ENCODE measurements at regions not wholly inside any gene's neighbourhood (a gene's known extent, or its start where the extent isn't known, plus 50 kb on each side); places are given as distances from the start of the nearest gene placed in this dataset.

- Histone ChIP-seq H3K27ac (ENCODE audit: low read depth, low read length) (no peak overlapping the region), H3K4me1 (ENCODE audit: control insufficient read depth, insufficient read depth, low read length) (no peaks in the 10 kb centered on the region), H3K9ac (ENCODE audit: low read length) (no peak overlapping the region), H3K9me3 (ENCODE audit: control insufficient read depth, insufficient read depth, low read depth, low read length) (peaks cover 4% of the 10 kb centered on the region; the same call in 1 of the 2 replicates), H3K27me3 (ENCODE audit: control insufficient read depth, insufficient read depth, low read length) (no peaks in the 10 kb centered on the region), H3K36me3 (ENCODE audit: control insufficient read depth, insufficient read depth, low read length) (no peaks in the 10 kb centered on the region), H3K4me3 (ENCODE audit: low read depth, low read length) (no peak overlapping the region)
Observed at GRCh38 chr3:106232956-106233355, 364.1 kb upstream of the CBLB start.

- Histone ChIP-seq H3K27ac (ENCODE audit: low read depth, low read length) (no peak overlapping the region), H3K9me3 (ENCODE audit: control insufficient read depth, insufficient read depth, low read depth, low read length) (peaks cover 4% of the 10 kb centered on the region; the same call in 1 of the 2 replicates), H3K36me3 (ENCODE audit: control insufficient read depth, insufficient read depth, low read length) (no peaks in the 10 kb centered on the region), H3K9ac (ENCODE audit: low read length) (no peak overlapping the region), H3K27me3 (ENCODE audit: control insufficient read depth, insufficient read depth, low read length) (no peaks in the 10 kb centered on the region), H3K4me1 (ENCODE audit: control insufficient read depth, insufficient read depth, low read length) (no peaks in the 10 kb centered on the region), H3K4me3 (ENCODE audit: low read depth, low read length) (no peak overlapping the region)
Observed at GRCh38 chr3:106239195-106239697, 370.4 kb upstream of the CBLB start.

DNA sequence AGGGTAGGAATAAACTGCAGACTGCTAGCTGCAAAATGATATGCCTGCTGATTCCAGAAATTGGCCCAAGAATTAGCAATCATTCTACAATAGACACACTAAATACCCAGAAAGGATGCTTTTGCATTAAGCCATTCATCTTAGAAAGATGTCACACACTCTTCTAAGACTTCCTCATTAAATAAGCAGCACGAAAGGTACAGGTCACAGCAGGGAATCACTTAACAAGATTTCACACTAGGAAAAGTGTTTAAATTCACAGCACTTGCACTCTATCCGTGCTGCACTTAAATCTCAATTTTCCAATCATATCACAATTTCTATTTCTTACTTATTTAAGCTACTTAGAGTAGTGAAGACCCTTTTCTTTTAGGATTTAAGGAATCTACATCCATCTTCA is 372.8 kb upstream of the CBLB start:
- H3K36me3 ChIP-seq (ENCODE audit: control insufficient read depth, insufficient read depth, low read length), result no peaks in the 10 kb centered on the region
- H3K4me1 ChIP-seq (ENCODE audit: control insufficient read depth, insufficient read depth, low read length), result no peaks in the 10 kb centered on the region
- no peak overlapping the region for H3K27ac ChIP-seq (ENCODE audit: low read depth, low read length)
- H3K27me3 ChIP-seq (ENCODE audit: control insufficient read depth, insufficient read depth, low read length), result no peaks in the 10 kb centered on the region
- no peak overlapping the region for H3K4me3 ChIP-seq (ENCODE audit: low read depth, low read length)
- H3K9me3 ChIP-seq (ENCODE audit: control insufficient read depth, insufficient read depth, low read depth, low read length), result peaks cover 4% of the 10 kb centered on the region; the same call in 1 of the 2 replicates
- H3K9ac ChIP-seq (ENCODE audit: low read length), result no peak overlapping the region

DNA sequence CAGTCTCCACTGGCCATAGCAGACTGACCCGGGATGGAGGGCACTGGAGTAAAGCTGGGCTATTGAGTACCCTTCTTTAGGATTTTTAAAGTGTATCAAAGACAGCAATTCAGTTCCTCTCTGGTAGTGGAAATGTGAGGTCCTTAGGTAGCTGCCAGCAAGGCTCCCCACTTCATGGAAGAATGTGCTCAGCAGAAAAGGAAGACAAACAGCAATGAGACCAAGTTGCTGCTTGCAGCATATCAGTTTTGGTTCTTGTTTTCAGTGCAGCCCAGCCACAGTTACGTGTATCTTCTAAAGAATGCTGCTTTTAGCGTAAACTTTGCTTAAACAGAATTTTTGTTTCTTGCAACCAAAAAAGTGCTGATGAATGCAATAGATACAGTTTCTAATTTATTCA is 374.0 kb upstream of the CBLB start:
- Histone ChIP-seq H3K4me1 (ENCODE audit: control insufficient read depth, insufficient read depth, low read length) (no peaks in the 10 kb centered on the region), H3K27ac (ENCODE audit: low read depth, low read length) (no peak overlapping the region), H3K9ac (ENCODE audit: low read length) (no peak overlapping the region), H3K27me3 (ENCODE audit: control insufficient read depth, insufficient read depth, low read length) (no peaks in the 10 kb centered on the region), H3K36me3 (ENCODE audit: control insufficient read depth, insufficient read depth, low read length) (no peaks in the 10 kb centered on the region), H3K9me3 (ENCODE audit: control insufficient read depth, insufficient read depth, low read depth, low read length) (no peaks in the 10 kb centered on the region), H3K4me3 (ENCODE audit: low read depth, low read length) (no peak overlapping the region)

GRCh38 chr3:106245400-106245799 is 376.6 kb upstream of the CBLB start:
- Histone ChIP-seq H3K36me3 (ENCODE audit: control insufficient read depth, insufficient read depth, low read length) (no peaks in the 10 kb centered on the region), H3K4me3 (ENCODE audit: low read depth, low read length) (no peak overlapping the region), H3K27me3 (ENCODE audit: control insufficient read depth, insufficient read depth, low read length) (no peaks in the 10 kb centered on the region), H3K27ac (ENCODE audit: low read depth, low read length) (no peak overlapping the region), H3K9ac (ENCODE audit: low read length) (no peak overlapping the region), H3K9me3 (ENCODE audit: control insufficient read depth, insufficient read depth, low read depth, low read length) (no peaks in the 10 kb centered on the region), H3K4me1 (ENCODE audit: control insufficient read depth, insufficient read depth, low read length) (no peaks in the 10 kb centered on the region)

DNA sequence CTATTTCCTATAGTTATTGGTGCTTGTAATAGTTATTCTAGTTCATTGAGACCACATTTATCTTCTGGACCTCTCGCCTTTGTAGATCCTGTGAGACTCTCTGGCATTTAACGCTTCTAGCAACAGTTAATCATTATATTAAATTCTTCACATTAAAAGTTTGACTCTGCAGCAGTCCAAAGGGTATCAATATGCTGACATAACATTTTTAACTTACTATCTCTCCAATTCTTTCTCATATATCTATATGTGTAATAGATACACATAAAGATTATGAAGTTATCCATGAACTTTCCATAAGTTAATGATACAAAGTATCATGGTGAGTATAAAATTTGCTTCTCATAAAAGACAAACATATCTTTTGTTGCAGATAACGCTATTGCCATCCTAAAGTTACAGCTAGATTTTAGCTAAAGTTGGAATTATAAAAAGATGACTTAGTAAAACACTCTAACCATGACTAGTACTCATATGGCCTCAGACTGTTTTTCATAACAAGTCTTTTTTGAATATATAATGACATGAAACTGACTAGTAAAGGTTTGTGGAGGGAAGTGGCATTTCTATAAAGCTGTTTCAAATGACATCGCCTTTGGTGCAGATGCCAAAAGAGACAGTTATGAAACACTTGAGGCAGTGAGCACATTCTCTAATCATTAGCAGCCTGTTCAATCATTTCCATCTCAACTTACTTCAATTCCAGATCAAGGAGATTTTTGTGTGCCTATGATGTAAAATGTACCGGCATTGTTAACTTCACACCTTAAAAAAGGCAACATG is 379.3 kb upstream of the CBLB start:
- Histone ChIP-seq H3K27ac (ENCODE audit: low read depth, low read length) (no peak overlapping the region), H3K4me1 (ENCODE audit: control insufficient read depth, insufficient read depth, low read length) (no peaks in the 10 kb centered on the region), H3K4me3 (ENCODE audit: low read depth, low read length) (no peak overlapping the region), H3K36me3 (ENCODE audit: control insufficient read depth, insufficient read depth, low read length) (no peaks in the 10 kb centered on the region), H3K9me3 (ENCODE audit: control insufficient read depth, insufficient read depth, low read depth, low read length) (peaks cover 12% of the 10 kb centered on the region), H3K27me3 (ENCODE audit: control insufficient read depth, insufficient read depth, low read length) (no peaks in the 10 kb centered on the region), H3K9ac (ENCODE audit: low read length) (no peak overlapping the region)

- H3K4me1 ChIP-seq (ENCODE audit: control insufficient read depth, insufficient read depth, low read length), result no peaks in the 10 kb centered on the region
- no peaks in the 10 kb centered on the region for H3K27me3 ChIP-seq (ENCODE audit: control insufficient read depth, insufficient read depth, low read length)
- H3K9me3 ChIP-seq (ENCODE audit: control insufficient read depth, insufficient read depth, low read depth, low read length), result peaks cover 12% of the 10 kb centered on the region
- no peak overlapping the region for H3K27ac ChIP-seq (ENCODE audit: low read depth, low read length)
- H3K9ac ChIP-seq (ENCODE audit: low read length), result no peak overlapping the region
- no peaks in the 10 kb centered on the region for H3K36me3 ChIP-seq (ENCODE audit: control insufficient read depth, insufficient read depth, low read length)
- H3K4me3 ChIP-seq (ENCODE audit: low read depth, low read length), result no peak overlapping the region
Observed at GRCh38 chr3:106249159-106249558, 380.3 kb upstream of the CBLB start.

DNA sequence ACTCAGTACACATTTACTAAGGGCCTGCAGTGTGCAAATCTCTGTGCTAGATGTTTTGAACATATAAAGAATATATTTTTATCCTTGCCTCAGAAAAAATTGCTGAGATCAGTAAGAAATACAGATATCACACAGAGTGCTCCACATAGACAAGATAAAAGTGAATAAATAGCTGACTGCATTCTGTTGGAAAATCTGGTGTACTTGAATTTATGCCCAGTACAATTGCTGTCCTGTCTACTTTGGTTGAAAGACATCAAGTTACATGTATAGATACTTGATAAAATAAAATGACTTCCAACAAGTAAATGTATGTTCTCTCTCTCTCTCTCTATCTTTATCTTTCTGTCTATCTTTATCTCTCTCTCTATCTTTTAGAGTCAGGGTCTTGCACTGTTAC is 381.2 kb upstream of the CBLB start:
- Histone ChIP-seq H3K9ac (ENCODE audit: low read length) (no peak overlapping the region), H3K27ac (ENCODE audit: low read depth, low read length) (no peak overlapping the region), H3K4me1 (ENCODE audit: control insufficient read depth, insufficient read depth, low read length) (no peaks in the 10 kb centered on the region), H3K4me3 (ENCODE audit: low read depth, low read length) (no peak overlapping the region), H3K36me3 (ENCODE audit: control insufficient read depth, insufficient read depth, low read length) (no peaks in the 10 kb centered on the region), H3K27me3 (ENCODE audit: control insufficient read depth, insufficient read depth, low read length) (no peaks in the 10 kb centered on the region), H3K9me3 (ENCODE audit: control insufficient read depth, insufficient read depth, low read depth, low read length) (peaks cover 12% of the 10 kb centered on the region)

DNA sequence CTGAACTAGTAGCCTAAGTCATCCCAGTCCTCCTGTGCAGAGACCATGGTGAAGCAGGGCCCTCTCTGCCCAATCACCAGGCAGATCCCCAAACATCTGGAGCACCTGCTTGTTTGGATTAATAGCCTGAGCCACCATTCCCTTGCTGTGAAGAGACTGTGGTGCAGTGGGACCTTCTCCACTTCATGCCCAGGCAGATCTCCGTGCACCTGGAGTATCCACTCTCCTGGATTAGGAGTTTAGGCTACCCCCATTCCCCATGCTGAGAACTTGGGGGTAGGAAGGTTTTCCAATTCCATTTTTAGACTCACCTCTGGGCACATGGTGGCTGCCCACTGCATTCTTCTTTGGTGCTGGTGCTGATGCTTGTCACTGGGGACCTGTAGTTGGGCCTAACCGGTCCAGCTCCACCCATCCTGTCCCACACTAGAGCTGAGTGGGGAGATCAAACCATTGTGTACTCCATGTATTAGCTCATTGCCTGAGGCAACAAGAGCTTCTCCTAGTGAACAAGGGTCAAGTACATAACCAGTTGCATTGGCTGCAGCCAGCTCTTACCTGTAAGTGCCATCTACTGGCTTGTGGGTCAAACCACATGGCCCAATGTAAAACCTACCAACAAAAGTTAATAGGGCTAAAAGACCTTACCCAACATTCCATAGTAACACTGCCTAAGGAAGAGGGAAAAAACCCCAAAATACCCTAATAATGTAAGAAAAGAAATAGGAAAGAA is 382.5 kb upstream of the CBLB start:
- H3K4me1 ChIP-seq (ENCODE audit: control insufficient read depth, insufficient read depth, low read length), result no peaks in the 10 kb centered on the region
- H3K9me3 ChIP-seq (ENCODE audit: control insufficient read depth, insufficient read depth, low read depth, low read length), result peaks cover 12% of the 10 kb centered on the region
- H3K27ac ChIP-seq (ENCODE audit: low read depth, low read length), result no peak overlapping the region
- no peaks in the 10 kb centered on the region for H3K36me3 ChIP-seq (ENCODE audit: control insufficient read depth, insufficient read depth, low read length)
- H3K27me3 ChIP-seq (ENCODE audit: control insufficient read depth, insufficient read depth, low read length), result no peaks in the 10 kb centered on the region
- no peak overlapping the region for H3K4me3 ChIP-seq (ENCODE audit: low read depth, low read length)
- no peak overlapping the region for H3K9ac ChIP-seq (ENCODE audit: low read length)

DNA sequence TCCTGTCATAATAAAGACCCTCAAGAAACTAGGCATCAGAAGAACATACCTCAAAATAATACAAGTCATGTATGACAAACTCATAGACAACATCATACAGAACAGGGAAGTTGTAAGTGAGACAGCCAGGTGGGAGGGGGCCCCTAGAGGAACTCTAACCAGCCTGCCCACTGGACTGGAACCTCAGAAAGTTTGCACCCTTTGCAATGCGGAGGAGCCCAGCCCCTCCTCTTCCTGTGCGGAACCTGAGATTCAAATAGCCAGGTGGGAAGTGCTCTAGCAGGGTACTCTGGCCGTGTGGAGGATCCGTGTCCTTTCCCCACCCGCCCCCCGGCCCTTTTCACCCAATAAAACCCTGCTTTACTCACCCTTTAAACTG is 387.0 kb upstream of the CBLB start:
- no peaks in the 10 kb centered on the region for H3K27me3 ChIP-seq (ENCODE audit: control insufficient read depth, insufficient read depth, low read length)
- H3K4me3 ChIP-seq (ENCODE audit: low read depth, low read length), result no peak overlapping the region
- no peaks in the 10 kb centered on the region for H3K4me1 ChIP-seq (ENCODE audit: control insufficient read depth, insufficient read depth, low read length)
- H3K9me3 ChIP-seq (ENCODE audit: control insufficient read depth, insufficient read depth, low read depth, low read length), result peaks cover 12% of the 10 kb centered on the region
- no peak overlapping the region for H3K27ac ChIP-seq (ENCODE audit: low read depth, low read length)
- no peaks in the 10 kb centered on the region for H3K36me3 ChIP-seq (ENCODE audit: control insufficient read depth, insufficient read depth, low read length)
- H3K9ac ChIP-seq (ENCODE audit: low read length), result no peak overlapping the region

DNA sequence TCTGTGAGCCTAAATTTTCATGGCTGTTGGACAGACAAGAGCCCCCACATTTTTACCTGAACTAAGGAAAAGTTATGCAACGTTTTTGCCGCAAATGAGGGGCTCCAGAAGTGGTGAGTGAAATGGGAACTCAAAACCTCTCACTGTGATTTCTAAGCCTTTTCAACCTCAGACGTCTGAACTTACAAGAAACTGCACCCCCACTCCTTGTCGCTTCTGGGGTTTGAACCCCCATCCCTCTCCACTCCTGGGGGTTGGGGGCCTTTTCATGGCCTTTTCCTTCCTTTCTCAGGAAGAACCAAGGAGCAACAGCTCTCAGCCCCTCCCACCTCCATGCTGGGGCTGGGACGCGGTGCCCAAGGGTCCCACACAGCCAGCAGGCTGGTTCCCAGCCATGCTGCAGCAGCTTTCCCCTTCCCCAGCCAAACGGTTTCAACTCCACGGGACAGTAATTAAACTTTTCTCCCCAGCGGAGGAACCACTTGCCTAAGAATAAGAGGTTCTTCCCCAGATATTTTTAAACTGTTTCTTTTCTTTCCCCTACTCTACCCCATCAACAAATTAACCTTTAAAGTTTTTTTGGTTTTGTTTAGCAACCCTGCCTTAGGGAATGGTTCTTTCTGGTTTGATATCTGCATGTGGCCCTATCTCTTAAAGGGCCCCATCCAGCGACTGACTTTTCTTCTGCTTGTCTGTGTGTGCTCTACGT is 387.6 kb upstream of the CBLB start:
- no peak overlapping the region for H3K4me3 ChIP-seq (ENCODE audit: low read depth, low read length)
- no peak overlapping the region for H3K27ac ChIP-seq (ENCODE audit: low read depth, low read length)
- H3K9ac ChIP-seq (ENCODE audit: low read length), result no peak overlapping the region

More for the DNA sequence above, 387.6 kb upstream of the CBLB start:
- no peaks in the 10 kb centered on the region for H3K36me3 ChIP-seq (ENCODE audit: control insufficient read depth, insufficient read depth, low read length)
- no peaks in the 10 kb centered on the region for H3K27me3 ChIP-seq (ENCODE audit: control insufficient read depth, insufficient read depth, low read length)
- H3K9me3 ChIP-seq (ENCODE audit: control insufficient read depth, insufficient read depth, low read depth, low read length), result peaks cover 7% of the 10 kb centered on the region; the same call in 1 of the 2 replicates
- H3K4me1 ChIP-seq (ENCODE audit: control insufficient read depth, insufficient read depth, low read length), result no peaks in the 10 kb centered on the region

Measured in HUES6 (cell line).